IPS-20b (cell line): ENCODE measurements at regions not wholly inside any gene's neighbourhood (a gene's known extent, or its start where the extent isn't known, plus 50 kb on each side); places are given as distances from the start of the nearest gene placed in this dataset.

Experiments
- H3K27ac ChIP-seq: one replicate; pipeline ENCODE4 v1.5.1; 2013; ENCODE audit warnings: low read length
- H3K27me3 ChIP-seq: 2 replicates; pipeline ENCODE4 v1.6.1; 2013; ENCODE audit warnings: mild to moderate bottlenecking, low read length, inconsistent platforms; ENCODE audit not compliant: insufficient read depth
- H3K36me3 ChIP-seq: 2 replicates; pipeline ENCODE4 v1.6.1; 2013; ENCODE audit warnings: low read depth, mild to moderate bottlenecking, inconsistent platforms, low read length, moderate library complexity; ENCODE audit not compliant: insufficient read depth
- H3K4me1 ChIP-seq: 2 replicates; pipeline ENCODE4 v1.6.1; 2013; ENCODE audit warnings: mild to moderate bottlenecking, control low read depth, inconsistent platforms, low read length, moderate library complexity; ENCODE audit not compliant: insufficient read depth
- H3K4me3 ChIP-seq: 2 replicates; pipeline ENCODE4 v1.5.1; 2013; ENCODE audit warnings: mild to moderate bottlenecking, low read length, inconsistent platforms
- H3K9ac ChIP-seq: 2 replicates; pipeline ENCODE4 v1.6.1; 2013; ENCODE audit warnings: low read depth, mild to moderate bottlenecking, inconsistent platforms, low read length, moderate library complexity
- H3K9me3 ChIP-seq: 2 replicates; pipeline ENCODE4 v1.6.1; 2013; ENCODE audit warnings: mild to moderate bottlenecking, low read depth, low read length, inconsistent platforms; ENCODE audit not compliant: insufficient read depth

- H3K4me3 ChIP-seq = no peak overlapping the region
- H3K36me3 ChIP-seq = no peaks in the 10 kb centered on the region
- H3K27ac ChIP-seq = no peak overlapping the region
- peaks cover 7% of the 10 kb centered on the region for H3K27me3 ChIP-seq
- H3K9me3 ChIP-seq = no peaks in the 10 kb centered on the region
- H3K9ac ChIP-seq = no peak overlapping the region
- H3K4me1 ChIP-seq = peaks cover 10% of the 10 kb centered on the region
These were observed 220.8 kb upstream of the TPRG1 start for GRCh38 chr3:188950832-188951489.

- H3K27me3 ChIP-seq = peaks cover 1% of the 10 kb centered on the region
- peaks cover 10% of the 10 kb centered on the region for H3K4me1 ChIP-seq
- no peak overlapping the region for H3K9ac ChIP-seq
- H3K9me3 ChIP-seq = no peaks in the 10 kb centered on the region
- H3K36me3 ChIP-seq = no peaks in the 10 kb centered on the region
- H3K4me3 ChIP-seq = no peak overlapping the region
- H3K27ac ChIP-seq = no peak overlapping the region
These were observed 220.0 kb upstream of the TPRG1 start for GRCh38 chr3:188951734-188952133.

- Histone ChIP-seq H3K27me3 (no peaks in the 10 kb centered on the region), H3K4me1 (no peaks in the 10 kb centered on the region), H3K9me3 (no peaks in the 10 kb centered on the region), H3K27ac (no peak overlapping the region), H3K4me3 (no peak overlapping the region), H3K36me3 (no peaks in the 10 kb centered on the region), H3K9ac (no peak overlapping the region)
These were observed 217.1 kb upstream of the TPRG1 start for GRCh38 chr3:188954590-188955208.

- H3K4me3 ChIP-seq = no peak overlapping the region
- H3K36me3 ChIP-seq = no peaks in the 10 kb centered on the region
- no peak overlapping the region for H3K9ac ChIP-seq
- no peak overlapping the region for H3K27ac ChIP-seq
- H3K4me1 ChIP-seq = no peaks in the 10 kb centered on the region
- H3K9me3 ChIP-seq = no peaks in the 10 kb centered on the region
- no peaks in the 10 kb centered on the region for H3K27me3 ChIP-seq
These were observed 215.9 kb upstream of the TPRG1 start for GRCh38 chr3:188955919-188956318.

- H3K9ac ChIP-seq = no peak overlapping the region
- H3K36me3 ChIP-seq = no peaks in the 10 kb centered on the region
- H3K27me3 ChIP-seq = no peaks in the 10 kb centered on the region
- H3K4me1 ChIP-seq = no peaks in the 10 kb centered on the region
- no peak overlapping the region for H3K27ac ChIP-seq
- no peaks in the 10 kb centered on the region for H3K9me3 ChIP-seq
- H3K4me3 ChIP-seq = no peak overlapping the region
These were observed 214.8 kb upstream of the TPRG1 start for GRCh38 chr3:188956839-188957489.

GRCh38 chr3:188959013-188959412 lies 212.8 kb upstream of the TPRG1 start:
- no peaks in the 10 kb centered on the region for H3K27me3 ChIP-seq
- H3K4me3 ChIP-seq = no peak overlapping the region
- no peaks in the 10 kb centered on the region for H3K4me1 ChIP-seq
- H3K9me3 ChIP-seq = no peaks in the 10 kb centered on the region
- no peak overlapping the region for H3K9ac ChIP-seq
- H3K27ac ChIP-seq = no peak overlapping the region
- no peaks in the 10 kb centered on the region for H3K36me3 ChIP-seq

GRCh38 chr3:188962253-188963247 lies 209.2 kb upstream of the TPRG1 start:
- Histone ChIP-seq H3K4me1 (no peaks in the 10 kb centered on the region), H3K4me3 (no peak overlapping the region), H3K36me3 (no peaks in the 10 kb centered on the region), H3K27me3 (no peaks in the 10 kb centered on the region), H3K9me3 (no peaks in the 10 kb centered on the region), H3K27ac (no peak overlapping the region), H3K9ac (no peak overlapping the region)

- Histone ChIP-seq H3K4me1 (no peaks in the 10 kb centered on the region), H3K4me3 (no peak overlapping the region), H3K9me3 (no peaks in the 10 kb centered on the region), H3K36me3 (no peaks in the 10 kb centered on the region), H3K27me3 (no peaks in the 10 kb centered on the region), H3K27ac (no peak overlapping the region), H3K9ac (no peak overlapping the region)
These were observed 206.8 kb upstream of the TPRG1 start for GRCh38 chr3:188964957-188965356.

GRCh38 chr3:188972310-188972709 lies 199.5 kb upstream of the TPRG1 start:
- Histone ChIP-seq H3K36me3 (no peaks in the 10 kb centered on the region), H3K4me3 (no peak overlapping the region), H3K9ac (no peak overlapping the region), H3K9me3 (no peaks in the 10 kb centered on the region), H3K4me1 (no peaks in the 10 kb centered on the region), H3K27me3 (no peaks in the 10 kb centered on the region), H3K27ac (no peak overlapping the region)

GRCh38 chr3:188974856-188975599 lies 196.7 kb upstream of the TPRG1 start:
- Histone ChIP-seq H3K4me1 (peaks cover 4% of the 10 kb centered on the region; the same call in 1 of the 2 replicates), H3K9ac (no peak overlapping the region), H3K27ac (no peak overlapping the region), H3K36me3 (no peaks in the 10 kb centered on the region), H3K9me3 (no peaks in the 10 kb centered on the region), H3K4me3 (no peak overlapping the region), H3K27me3 (no peaks in the 10 kb centered on the region)
